IMR-90 (cell line): ENCODE measurements at regions not wholly inside any gene's neighbourhood (a gene's known extent, or its start where the extent isn't known, plus 50 kb on each side); places are given as distances from the start of the nearest gene placed in this dataset.

Experiments used
- ATAC-seq: fragments of 200-7000 bp; cut with Tn5 transposase; 2 replicates; pipeline ENCODE4 v1.9.1; 2020; ENCODE audit warnings: low read depth, mild to moderate bottlenecking, moderate library complexity
- BruUV-seq: library from RNA; stranded (reverse); fragments of 400-500 nt; replicated peaks from 2 replicates; lab custom pipeline; 2021; lab: Mats Ljungman, UMichigan
- CTCF ChIA-PET: fragments of 300-600 bp; formaldehyde crosslinking; extraction: SDS; loops from one replicate; lab custom pipeline; 2021; ENCODE audit warnings: antibody characterized with exemption; lab: Yijun Ruan, JAX
- POLR2A ChIA-PET: fragments of 300-600 bp; sonication (Branson Sonifier 250); formaldehyde crosslinking; loops from one replicate; lab custom pipeline; 2022; ENCODE audit warnings: antibody characterized with exemption; ENCODE audit not compliant: unreplicated experiment; lab: Charles Lee
- DNase-seq: peaks from one replicate; pipeline ENCODE4 v3.0.0; 2013
- H2AFZ ChIP-seq: replicated peaks from 2 replicates; pipeline ENCODE3; 2013; ENCODE audit warnings: low read length, mild to moderate bottlenecking; ENCODE audit not compliant: poor library complexity
- H2AK5ac ChIP-seq: 2 replicates; pipeline ENCODE4 v1.6.1; 2013; ENCODE audit warnings: low read depth, low read length, inconsistent platforms
- H2AK9ac ChIP-seq: replicated peaks from 2 replicates; pipeline ENCODE3; 2013; ENCODE audit warnings: mild to moderate bottlenecking, low read depth, low read length, moderate library complexity; ENCODE audit not compliant: poor library complexity
- H2BK120ac ChIP-seq: 2 replicates; pipeline ENCODE4 v1.6.1; 2013; ENCODE audit warnings: low read depth, low read length, inconsistent platforms
- H2BK15ac ChIP-seq: 3 replicates; pipeline ENCODE4 v1.6.1; 2013; ENCODE audit warnings: low read depth, low read length, inconsistent platforms
- H2BK20ac ChIP-seq: 2 replicates; pipeline ENCODE4 v1.6.1; 2013; ENCODE audit warnings: low read depth, mild to moderate bottlenecking, inconsistent platforms, low read length, moderate library complexity
- H2BK5ac ChIP-seq: 2 replicates; pipeline ENCODE4 v1.6.1; 2013; ENCODE audit warnings: mild to moderate bottlenecking, low read depth, low read length, inconsistent platforms; ENCODE audit not compliant: poor library complexity, severe bottlenecking
- H3K14ac ChIP-seq: replicated peaks from 2 replicates; pipeline ENCODE4 v1.6.1; 2013; ENCODE audit warnings: low read depth, low read length, inconsistent platforms
- H3K18ac ChIP-seq: 2 replicates; pipeline ENCODE4 v1.6.1; 2013; ENCODE audit warnings: low read depth, low read length, control low read depth
- H3K23ac ChIP-seq: 2 replicates; pipeline ENCODE4 v1.6.1; 2013; ENCODE audit warnings: low read depth, low read length, inconsistent platforms
- H3K27ac ChIP-seq: 2 replicates; pipeline ENCODE4 v1.5.1; 2013; ENCODE audit warnings: mild to moderate bottlenecking, control low read depth, low read length; ENCODE audit not compliant: insufficient read depth
- H3K27me3 ChIP-seq: 2 replicates; pipeline ENCODE4 v1.6.1; 2013; ENCODE audit warnings: low read length; ENCODE audit not compliant: control insufficient read depth, insufficient read depth
- H3K36me3 ChIP-seq: 2 replicates; pipeline ENCODE4 v1.6.1; 2013; ENCODE audit warnings: low read length, mixed read lengths; ENCODE audit not compliant: control insufficient read depth, insufficient read depth
- H3K4ac ChIP-seq: 2 replicates; pipeline ENCODE4 v1.6.1; 2013; ENCODE audit warnings: low read depth, low read length, inconsistent platforms
- H3K4me1 ChIP-seq: 2 replicates; pipeline ENCODE4 v1.6.1; 2013; ENCODE audit warnings: low read length, mixed read lengths; ENCODE audit not compliant: control insufficient read depth, insufficient read depth
- H3K4me2 ChIP-seq: 2 replicates; pipeline ENCODE4 v1.6.1; 2013; ENCODE audit warnings: low read depth, mild to moderate bottlenecking, control low read depth, low read length, moderate library complexity
- H3K4me3 ChIP-seq: 2 replicates; pipeline ENCODE4 v1.5.1; 2013; ENCODE audit warnings: low read depth, mild to moderate bottlenecking, control low read depth, low read length, moderate library complexity; ENCODE audit not compliant: insufficient read depth
- H3K56ac ChIP-seq: 2 replicates; pipeline ENCODE4 v1.6.1; 2013; ENCODE audit warnings: low read length, inconsistent platforms; ENCODE audit not compliant: insufficient read depth; ENCODE audit errors: extremely low read depth
- H3K79me1 ChIP-seq, 2 experiments: 2 replicates each; pipeline ENCODE4 v1.6.1; 2013; ENCODE audit warnings: low read length in 2 of 2, inconsistent platforms in 1 of 2, low read depth in 1 of 2
- H3K9ac ChIP-seq: 2 replicates; pipeline ENCODE4 v1.6.1; 2013; ENCODE audit warnings: low read depth, low read length, control low read depth
- H3K9me1 ChIP-seq: 2 replicates; pipeline ENCODE4 v1.6.1; 2013; ENCODE audit warnings: low read length, inconsistent platforms; ENCODE audit not compliant: insufficient read depth
- H3K9me3 ChIP-seq: 2 replicates; pipeline ENCODE4 v1.6.1; 2013; ENCODE audit warnings: low read length; ENCODE audit not compliant: control insufficient read depth, insufficient read depth
- H4K20me1 ChIP-seq: 2 replicates; pipeline ENCODE4 v1.6.1; 2013; ENCODE audit warnings: low read length, inconsistent platforms; ENCODE audit not compliant: insufficient read depth
- H4K5ac ChIP-seq: 2 replicates; pipeline ENCODE4 v1.6.1; 2013; ENCODE audit warnings: mild to moderate bottlenecking, low read depth, low read length, control low read depth
- H4K8ac ChIP-seq, 2 experiments: 2 replicates each; pipeline ENCODE4 v1.6.1; 2013; ENCODE audit warnings: low read depth in 2 of 2, low read length in 2 of 2, control low read depth in 1 of 2, inconsistent platforms in 1 of 2
- H4K91ac ChIP-seq: 2 replicates; pipeline ENCODE4 v1.6.1; 2013; ENCODE audit warnings: low read depth, low read length, inconsistent platforms; ENCODE audit not compliant: insufficient read depth
- FOS ChIP-seq: fragments of 150-350 bp; IDR thresholded peaks from 2 replicates; pipeline ENCODE4 v1.6.1; 2016; ENCODE audit warnings: low read depth, low read length
- MXI1 ChIP-seq: IDR thresholded peaks from 2 replicates; pipeline ENCODE4 v1.6.1; 2012; ENCODE audit warnings: low read depth, mild to moderate bottlenecking, low read length, moderate library complexity, borderline replicate concordance
- POLR2A ChIP-seq: IDR thresholded peaks from 2 replicates; pipeline ENCODE4 v1.6.1; 2012; ENCODE audit warnings: mild to moderate bottlenecking, low read depth, low read length
- WGBS, 2 experiments: methylation state at CpG; one replicate each; pipeline versions ENCODE4 v1.1.5 to v1.1.7; 2013; ENCODE audit warnings: missing lambda C conversion rate in 2 of 2; ENCODE audit not compliant: insufficient read length in 1 of 2; ENCODE audit errors: extremely low coverage in 2 of 2; 5-methylcytosine and 5-hydroxymethylcytosine counted together
- dilution Hi-C: fragments of 300-500 bp; cut with HindIII; formaldehyde crosslinking; loops from one replicate; pipeline ENCODE4 v1.14.3; 2018; ENCODE audit warnings: low sequenced_read_pairs; ENCODE audit not compliant: unreplicated experiment
- in situ Hi-C: fragments of 300-500 bp; cut with MboI; formaldehyde crosslinking; loops from 3 replicates; pipeline ENCODE4 v1.14.3; 2019; ENCODE audit warnings: low sequenced_read_pairs, inconsistent platforms, mixed read lengths
- intact Hi-C: fragments of 100-400 bp; cut with micrococcal nuclease; formaldehyde crosslinking; loops from 2 replicates; pipeline ENCODE4 v1.10.0; 2022

DNA sequence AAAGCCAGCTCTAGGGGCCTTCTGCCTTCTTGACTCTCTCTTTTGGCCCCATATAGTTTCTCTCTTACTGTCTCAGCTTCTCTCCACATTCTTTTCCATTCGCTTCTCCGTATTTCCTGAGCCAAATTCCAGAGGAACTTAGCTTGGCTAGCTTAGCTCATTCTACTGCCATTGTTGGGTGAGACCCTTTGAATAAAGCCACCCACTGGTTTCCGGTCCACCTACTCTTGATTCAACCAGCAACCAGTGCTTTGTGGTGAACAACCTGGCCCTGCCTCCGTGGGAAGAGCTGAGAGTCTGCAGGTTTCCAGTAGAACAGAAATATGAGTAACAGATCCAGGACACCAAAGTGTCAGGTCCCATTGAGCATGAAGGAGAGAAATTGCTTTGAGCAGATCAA is 81.3 kb upstream of the ARHGAP20 start:
- no peak overlapping the region; the same call in 1 of the 2 replicates for H2BK20ac ChIP-seq
- POLR2A ChIA-PET: no interaction called here
- no peak overlapping the region for H3K27ac ChIP-seq
- H2BK120ac ChIP-seq: no peak overlapping the region
- H3K9me1 ChIP-seq: no peaks in the 10 kb centered on the region
- H4K8ac ChIP-seq: no peak overlapping the region
- ATAC-seq: no peak
- H3K23ac ChIP-seq: no peak overlapping the region
- WGBS, 2 experiments: no CpG with 5 or more reads among the region's 4 CpGs
- no peak overlapping the region for H3K18ac ChIP-seq
- H2AK9ac ChIP-seq: no peak overlapping the region
- no peaks in the 10 kb centered on the region for H3K79me1 ChIP-seq
- no peak overlapping the region for H2BK15ac ChIP-seq
- no peak overlapping the region for H3K14ac ChIP-seq
- H4K20me1 ChIP-seq: no peaks in the 10 kb centered on the region
- in situ Hi-C loops: no loop called here
- peaks cover 2% of the 10 kb centered on the region for H3K4me1 ChIP-seq
- H3K9ac ChIP-seq: no peak overlapping the region
- H2AK5ac ChIP-seq: no peak overlapping the region
- H3K9me3 ChIP-seq: no peaks in the 10 kb centered on the region
- no peak overlapping the region for H2BK5ac ChIP-seq
- no peak for TF ChIP-seq MXI1
- no peak for TF ChIP-seq FOS
- TF ChIP-seq POLR2A: no peak
- H3K4me2 ChIP-seq: no peak overlapping the region
- H4K5ac ChIP-seq: no peak overlapping the region
- H4K91ac ChIP-seq: no peak overlapping the region
- H3K4ac ChIP-seq: no peak overlapping the region
- intact Hi-C loops: no loop called here
- dilution Hi-C loops: no loop called here
- no peaks in the 10 kb centered on the region for H3K36me3 ChIP-seq
- no peak for DNase-seq
- CTCF ChIA-PET: no interaction called here
- H3K56ac ChIP-seq: no peak overlapping the region
- no TSS peak for BruUV-seq
- no peak overlapping the region for H3K4me3 ChIP-seq
- no peak overlapping the region for H2AFZ ChIP-seq
- H3K27me3 ChIP-seq: no peaks in the 10 kb centered on the region
